H9 (cell line): ENCODE measurements at regions not wholly inside any gene's neighbourhood (a gene's known extent, or its start where the extent isn't known, plus 50 kb on each side); places are given as distances from the start of the nearest gene placed in this dataset.

Experiments used
- DNase-seq: peaks from one replicate; pipeline ENCODE4 v3.0.0-alpha.2; 2017
- H2AFZ ChIP-seq: one replicate; pipeline ENCODE4 v1.6.1; 2013; ENCODE audit warnings: mild to moderate bottlenecking, low read length, control low read depth, moderate library complexity
- H2AK5ac ChIP-seq: 2 replicates; pipeline ENCODE4 v1.6.1; 2013; ENCODE audit warnings: low read length, control low read depth, mixed read lengths; ENCODE audit not compliant: insufficient read length
- H2BK120ac ChIP-seq: one replicate; pipeline ENCODE4 v1.6.1; 2013; ENCODE audit warnings: low read depth, mild to moderate bottlenecking, low read length, control low read depth, inconsistent platforms; ENCODE audit not compliant: poor library complexity, severe bottlenecking
- H2BK12ac ChIP-seq: 2 replicates; pipeline ENCODE4 v1.6.1; 2013; ENCODE audit warnings: low read length, control low read depth, mixed read lengths, low read depth; ENCODE audit not compliant: insufficient read length
- H2BK15ac ChIP-seq: 2 replicates; pipeline ENCODE4 v1.6.1; 2013; ENCODE audit warnings: low read depth, low read length, control low read depth
- H2BK20ac ChIP-seq: one replicate; pipeline ENCODE4 v1.6.1; 2013; ENCODE audit warnings: low read depth, mild to moderate bottlenecking, low read length, control low read depth, inconsistent platforms; ENCODE audit not compliant: poor library complexity, severe bottlenecking
- H2BK5ac ChIP-seq: 2 replicates; pipeline ENCODE4 v1.6.1; 2013; ENCODE audit warnings: low read length, control low read depth, mixed read lengths; ENCODE audit not compliant: insufficient read length
- H3K14ac ChIP-seq: 2 replicates; pipeline ENCODE4 v1.6.1; 2013; ENCODE audit warnings: low read length, control low read depth; ENCODE audit not compliant: insufficient read depth
- H3K18ac ChIP-seq: 2 replicates; pipeline ENCODE4 v1.6.1; 2013; ENCODE audit warnings: low read depth, mild to moderate bottlenecking, mixed read lengths, low read length, control low read depth; ENCODE audit not compliant: insufficient read length
- H3K23ac ChIP-seq: 2 replicates; pipeline ENCODE4 v1.6.1; 2013; ENCODE audit warnings: low read length, control low read depth, mixed read lengths, low read depth; ENCODE audit not compliant: insufficient read length
- H3K23me2 ChIP-seq: 2 replicates; pipeline ENCODE4 v1.6.1; 2013; ENCODE audit warnings: low read depth, mild to moderate bottlenecking, mixed read lengths, low read length, control low read depth; ENCODE audit not compliant: insufficient read length, poor library complexity, severe bottlenecking
- H3K27ac ChIP-seq: 2 replicates; pipeline ENCODE4 v1.5.1; 2013; ENCODE audit warnings: low read length, control low read depth, mixed read lengths, low read depth; ENCODE audit not compliant: insufficient read length
- H3K27me3 ChIP-seq: 2 replicates; pipeline ENCODE4 v1.6.1; 2013; ENCODE audit warnings: low read length, control low read depth, inconsistent platforms; ENCODE audit not compliant: insufficient read depth
- H3K4ac ChIP-seq: 2 replicates; pipeline ENCODE4 v1.6.1; 2013; ENCODE audit warnings: low read depth, mild to moderate bottlenecking, control low read depth, inconsistent platforms, low read length, moderate library complexity
- H3K4me1 ChIP-seq: 2 replicates; pipeline ENCODE4 v1.6.1; 2013; ENCODE audit warnings: low read length, control low read depth, inconsistent platforms; ENCODE audit not compliant: insufficient read depth
- H3K4me2 ChIP-seq: 2 replicates; pipeline ENCODE4 v1.6.1; 2013; ENCODE audit warnings: low read length, control low read depth, mixed read lengths; ENCODE audit not compliant: insufficient read length, insufficient read depth
- H3K56ac ChIP-seq: 2 replicates; pipeline ENCODE4 v1.6.1; 2013; ENCODE audit warnings: low read depth, mild to moderate bottlenecking, mixed read lengths, low read length, control low read depth; ENCODE audit not compliant: insufficient read length
- H3K79me1 ChIP-seq: 2 replicates; pipeline ENCODE4 v1.6.1; 2013; ENCODE audit warnings: low read depth, mild to moderate bottlenecking, moderate library complexity, low read length, control low read depth, inconsistent platforms; ENCODE audit not compliant: insufficient read depth, poor library complexity, severe bottlenecking
- H3K79me2 ChIP-seq: 2 replicates; pipeline ENCODE4 v1.6.1; 2013; ENCODE audit warnings: low read length, control low read depth, inconsistent platforms; ENCODE audit not compliant: insufficient read depth
- H3K9ac ChIP-seq: 2 replicates; pipeline ENCODE4 v1.6.1; 2013; ENCODE audit warnings: low read length, control low read depth, mixed read lengths; ENCODE audit not compliant: insufficient read length; ENCODE audit errors: extremely low read depth
- H3K9me3 ChIP-seq: one replicate; pipeline ENCODE4 v1.6.1; 2013; ENCODE audit warnings: low read depth, low read length, inconsistent platforms; ENCODE audit not compliant: control insufficient read depth
- H3T11ph ChIP-seq: one replicate; pipeline ENCODE4 v1.6.1; 2013; ENCODE audit warnings: mild to moderate bottlenecking, low read length, control low read depth, inconsistent platforms
- H4K20me1 ChIP-seq: one replicate; pipeline ENCODE4 v1.6.1; 2013; ENCODE audit not compliant: control insufficient read depth, insufficient read length, insufficient read depth
- H4K5ac ChIP-seq: 2 replicates; pipeline ENCODE4 v1.6.1; 2013; ENCODE audit warnings: low read depth, mild to moderate bottlenecking, mixed read lengths, low read length, control low read depth; ENCODE audit not compliant: insufficient read length
- H4K8ac ChIP-seq: replicated peaks from 2 replicates; pipeline ENCODE4 v1.6.1; 2013; ENCODE audit warnings: low read length, control low read depth, mixed read lengths, low read depth; ENCODE audit not compliant: insufficient read length
- H4K91ac ChIP-seq: 2 replicates; pipeline ENCODE4 v1.6.1; 2013; ENCODE audit warnings: low read depth, mild to moderate bottlenecking, moderate library complexity, mixed read lengths, low read length, control low read depth; ENCODE audit not compliant: insufficient read length
- H3K27ac Mint-ChIP-seq, 3 experiments: 2 replicates in 2 of 3; 3 replicates in 1 of 3; pipeline ENCODE4 v1.8.0; 2020 to 2021; ENCODE audit warnings: mixed read lengths in 3 of 3, mild to moderate bottlenecking in 1 of 3, moderate library complexity in 1 of 3
- H3K27me3 Mint-ChIP-seq: 2 replicates; pipeline ENCODE4 v1.8.0; 2021; ENCODE audit warnings: low read depth, mild to moderate bottlenecking, moderate library complexity, mixed read lengths
- H3K36me3 Mint-ChIP-seq, 3 experiments: 2 replicates in 2 of 3; 3 replicates in 1 of 3; pipeline ENCODE4 v1.8.0; 2020 to 2021; ENCODE audit warnings: low read depth in 3 of 3, mixed read lengths in 3 of 3; ENCODE audit not compliant: insufficient read depth in 1 of 3
- H3K4me1 Mint-ChIP-seq, 2 experiments: 2 replicates each; pipeline ENCODE4 v1.8.0; 2020; ENCODE audit warnings: mixed read lengths in 2 of 2
- H3K4me3 Mint-ChIP-seq, 2 experiments: 2 replicates in 1 of 2; 3 replicates in 1 of 2; pipeline ENCODE4 v1.8.0; 2020 to 2021; ENCODE audit warnings: mild to moderate bottlenecking in 2 of 2, mixed read lengths in 2 of 2, moderate library complexity in 1 of 2
- H3K9me3 Mint-ChIP-seq, 2 experiments: 2 replicates in 1 of 2; 3 replicates in 1 of 2; pipeline ENCODE4 v1.8.0; 2020; ENCODE audit warnings: mild to moderate bottlenecking in 2 of 2, mixed read lengths in 2 of 2, moderate library complexity in 1 of 2
- WGBS: extraction: QIAGEN DNeasy Blood & Tissue Kit; methylation state at CpG from one replicate; pipeline ENCODE4 v1.1.7; 2013; ENCODE audit warnings: missing lambda C conversion rate, low lambda C conversion rate, mixed read lengths; ENCODE audit not compliant: insufficient read length; ENCODE audit errors: extremely low coverage; 5-methylcytosine and 5-hydroxymethylcytosine counted together
- TF ChIP-seq, protein P1 (sequence below): fragments of 200-600 bp; sonication (generic); conservative IDR thresholded peaks from 3 replicates; pipeline ENCODE4 v1.8.0; 2021; ENCODE audit warnings: antibody characterized with exemption, mild to moderate bottlenecking

DNA sequence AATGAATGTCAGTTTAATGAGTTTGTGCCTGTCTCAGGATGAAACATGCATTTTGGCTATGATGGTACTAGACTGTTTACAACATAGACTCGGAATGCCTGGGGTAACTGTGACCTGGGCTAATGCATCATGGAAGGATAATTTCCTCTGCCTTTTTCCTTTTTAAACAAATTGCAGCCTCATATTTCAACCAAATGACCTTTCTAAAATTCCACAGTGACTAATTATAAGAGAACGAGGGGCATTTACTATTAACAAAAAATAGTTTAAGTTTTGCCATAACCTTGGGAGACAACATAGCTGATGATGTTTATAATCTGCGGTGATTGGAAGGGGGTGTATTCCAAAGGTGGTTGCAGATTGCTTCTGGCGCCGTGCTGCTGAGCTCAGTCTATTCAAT, 1140.5 kb downstream of the GALC start:
- H3K23ac ChIP-seq, result no peak overlapping the region
- DNase-seq, result no peak
- H4K20me1 ChIP-seq, result no peaks in the 10 kb centered on the region
- Mint-ChIP-seq H3K27me3 (no peaks in the 10 kb centered on the region; the same call in 1 of the 2 replicates), H3K9me3 (no peaks in the 10 kb centered on the region; a peak in 1 of 5 replicates), H3K27ac (peak overlapping the region in 1 of 3 experiments; percentile 83; a peak in 2 of 7 replicates), H3K4me3 (no peak overlapping the region), H3K4me1 (no peaks in the 10 kb centered on the region), H3K36me3 (no peaks in the 10 kb centered on the region)
- H3K4me1 ChIP-seq, result no peaks in the 10 kb centered on the region
- H3K23me2 ChIP-seq, result no peaks in the 10 kb centered on the region
- H2BK12ac ChIP-seq, result no peak overlapping the region
- no peaks in the 10 kb centered on the region for H3K27me3 ChIP-seq
- no peak overlapping the region for H2BK5ac ChIP-seq
- H2AFZ ChIP-seq, result no peak overlapping the region
- no peak overlapping the region for H2BK120ac ChIP-seq
- no peak overlapping the region for H2AK5ac ChIP-seq
- no peak overlapping the region for H4K91ac ChIP-seq
- H3K9ac ChIP-seq, result no peak overlapping the region
- H3K14ac ChIP-seq, result no peak overlapping the region
- no peak overlapping the region for H3K27ac ChIP-seq
- TF ChIP-seq, protein P1, sequence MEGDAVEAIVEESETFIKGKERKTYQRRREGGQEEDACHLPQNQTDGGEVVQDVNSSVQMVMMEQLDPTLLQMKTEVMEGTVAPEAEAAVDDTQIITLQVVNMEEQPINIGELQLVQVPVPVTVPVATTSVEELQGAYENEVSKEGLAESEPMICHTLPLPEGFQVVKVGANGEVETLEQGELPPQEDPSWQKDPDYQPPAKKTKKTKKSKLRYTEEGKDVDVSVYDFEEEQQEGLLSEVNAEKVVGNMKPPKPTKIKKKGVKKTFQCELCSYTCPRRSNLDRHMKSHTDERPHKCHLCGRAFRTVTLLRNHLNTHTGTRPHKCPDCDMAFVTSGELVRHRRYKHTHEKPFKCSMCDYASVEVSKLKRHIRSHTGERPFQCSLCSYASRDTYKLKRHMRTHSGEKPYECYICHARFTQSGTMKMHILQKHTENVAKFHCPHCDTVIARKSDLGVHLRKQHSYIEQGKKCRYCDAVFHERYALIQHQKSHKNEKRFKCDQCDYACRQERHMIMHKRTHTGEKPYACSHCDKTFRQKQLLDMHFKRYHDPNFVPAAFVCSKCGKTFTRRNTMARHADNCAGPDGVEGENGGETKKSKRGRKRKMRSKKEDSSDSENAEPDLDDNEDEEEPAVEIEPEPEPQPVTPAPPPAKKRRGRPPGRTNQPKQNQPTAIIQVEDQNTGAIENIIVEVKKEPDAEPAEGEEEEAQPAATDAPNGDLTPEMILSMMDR, result no peak
- no peak overlapping the region for H3K4ac ChIP-seq
- whole genome bisulfite sequencing, result no CpG with 5 or more reads among the region's 5 CpGs
- H3K79me1 ChIP-seq, result no peaks in the 10 kb centered on the region
- H3K79me2 ChIP-seq, result no peaks in the 10 kb centered on the region
- H3K18ac ChIP-seq, result no peak overlapping the region
- no peak overlapping the region for H2BK15ac ChIP-seq
- H3K56ac ChIP-seq, result no peak overlapping the region
- no peaks in the 10 kb centered on the region for H3K9me3 ChIP-seq
- H3K4me2 ChIP-seq, result no peak overlapping the region
- H4K8ac ChIP-seq, result no peak overlapping the region
- no peak overlapping the region for H3T11ph ChIP-seq
- no peak overlapping the region for H4K5ac ChIP-seq
- H2BK20ac ChIP-seq, result no peak overlapping the region
